Retinal pigment epithelial cell (primary cell): ENCODE measurements at regions not wholly inside any gene's neighbourhood (a gene's known extent, or its start where the extent isn't known, plus 50 kb on each side); places are given as distances from the start of the nearest gene placed in this dataset.
"Not testable (repeated sequence)": the region's sequence is repeated elsewhere in the genome, so short reads cannot be mapped to it uniquely, and the experiment has no call there.

ENCODE experiments used
- DNase-seq: peaks from one replicate; pipeline ENCODE4 v3.0.0-alpha.2; 2010; ENCODE audit warnings: low read depth
- H3K4me3 ChIP-seq: 2 replicates; pipeline ENCODE4 v1.5.1; 2011; ENCODE audit warnings: mild to moderate bottlenecking, low read length, control low read depth, moderate library complexity
- TF ChIP-seq, protein P1 (sequence below): conservative IDR thresholded peaks from 2 replicates; pipeline ENCODE4 v1.5.1; 2011; ENCODE audit warnings: low read depth, low read length, control low read depth, inconsistent platforms

DNA sequence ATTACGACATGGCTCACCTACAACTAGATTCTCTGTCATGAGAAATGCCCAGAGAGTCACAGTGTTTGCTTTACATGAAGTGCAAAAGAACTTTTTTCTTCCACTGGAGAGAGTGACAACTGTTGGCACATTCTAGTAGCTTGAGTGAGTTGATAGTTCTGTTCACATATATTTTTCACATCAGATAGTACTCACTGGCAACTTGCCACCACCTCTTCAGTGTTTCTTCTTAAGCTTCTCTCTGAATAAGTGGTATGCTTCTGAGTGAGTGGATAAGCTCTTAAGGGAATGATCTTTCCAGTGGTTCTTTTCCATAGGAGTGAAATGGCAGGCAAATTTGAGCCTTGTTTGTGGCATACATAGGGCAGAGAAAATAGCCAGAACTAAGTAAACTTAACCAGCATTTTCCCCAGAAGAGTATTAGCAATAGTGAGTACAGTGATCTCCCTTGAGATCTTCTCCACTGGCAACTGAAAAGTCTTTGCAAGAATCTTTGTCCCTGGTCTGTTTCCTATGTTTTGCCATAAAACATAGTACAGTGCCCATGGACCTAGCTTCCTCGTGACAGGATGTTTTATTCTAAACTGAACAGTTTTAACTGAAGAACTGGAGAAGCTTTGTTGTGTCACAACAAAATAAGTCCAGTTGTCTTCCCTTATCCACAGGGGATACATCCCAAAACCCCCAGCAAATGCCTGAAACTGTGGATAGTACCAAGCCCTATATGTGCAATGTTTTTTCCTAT lies 125.4 kb upstream of the CDK13 start:
- TF ChIP-seq, protein P1, sequence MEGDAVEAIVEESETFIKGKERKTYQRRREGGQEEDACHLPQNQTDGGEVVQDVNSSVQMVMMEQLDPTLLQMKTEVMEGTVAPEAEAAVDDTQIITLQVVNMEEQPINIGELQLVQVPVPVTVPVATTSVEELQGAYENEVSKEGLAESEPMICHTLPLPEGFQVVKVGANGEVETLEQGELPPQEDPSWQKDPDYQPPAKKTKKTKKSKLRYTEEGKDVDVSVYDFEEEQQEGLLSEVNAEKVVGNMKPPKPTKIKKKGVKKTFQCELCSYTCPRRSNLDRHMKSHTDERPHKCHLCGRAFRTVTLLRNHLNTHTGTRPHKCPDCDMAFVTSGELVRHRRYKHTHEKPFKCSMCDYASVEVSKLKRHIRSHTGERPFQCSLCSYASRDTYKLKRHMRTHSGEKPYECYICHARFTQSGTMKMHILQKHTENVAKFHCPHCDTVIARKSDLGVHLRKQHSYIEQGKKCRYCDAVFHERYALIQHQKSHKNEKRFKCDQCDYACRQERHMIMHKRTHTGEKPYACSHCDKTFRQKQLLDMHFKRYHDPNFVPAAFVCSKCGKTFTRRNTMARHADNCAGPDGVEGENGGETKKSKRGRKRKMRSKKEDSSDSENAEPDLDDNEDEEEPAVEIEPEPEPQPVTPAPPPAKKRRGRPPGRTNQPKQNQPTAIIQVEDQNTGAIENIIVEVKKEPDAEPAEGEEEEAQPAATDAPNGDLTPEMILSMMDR = no peak
- H3K4me3 ChIP-seq = no peak overlapping the region
- DNase-seq = no peak

DNA sequence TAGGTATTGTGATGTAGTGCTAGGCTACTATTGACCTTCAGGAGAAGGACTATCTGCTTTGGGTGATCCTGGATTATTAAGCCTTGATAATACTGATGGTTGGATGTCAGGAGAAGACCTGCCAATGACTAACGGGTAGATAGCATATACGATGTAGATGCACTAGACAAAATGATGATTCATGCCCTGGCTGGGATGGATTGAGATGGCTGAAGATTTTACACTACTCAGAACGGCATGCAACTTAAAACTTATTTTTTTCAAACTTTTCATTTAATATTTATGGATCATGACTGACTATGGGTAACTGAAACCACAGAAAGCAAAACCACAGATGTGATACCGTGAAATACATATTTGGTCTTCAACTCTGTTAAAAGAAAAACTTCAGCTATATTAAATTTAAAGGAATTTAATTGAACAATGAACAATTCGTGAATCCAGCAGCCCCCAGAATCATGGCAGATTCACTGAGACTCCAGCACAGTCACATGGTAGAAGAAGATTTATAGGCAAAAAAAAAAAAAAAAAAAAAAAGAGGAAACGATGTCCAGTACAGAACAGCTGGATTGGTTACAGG lies 124.6 kb upstream of the CDK13 start:
- no peak for DNase-seq
- TF ChIP-seq, protein P1 = no peak
- no peak overlapping the region for H3K4me3 ChIP-seq

DNA sequence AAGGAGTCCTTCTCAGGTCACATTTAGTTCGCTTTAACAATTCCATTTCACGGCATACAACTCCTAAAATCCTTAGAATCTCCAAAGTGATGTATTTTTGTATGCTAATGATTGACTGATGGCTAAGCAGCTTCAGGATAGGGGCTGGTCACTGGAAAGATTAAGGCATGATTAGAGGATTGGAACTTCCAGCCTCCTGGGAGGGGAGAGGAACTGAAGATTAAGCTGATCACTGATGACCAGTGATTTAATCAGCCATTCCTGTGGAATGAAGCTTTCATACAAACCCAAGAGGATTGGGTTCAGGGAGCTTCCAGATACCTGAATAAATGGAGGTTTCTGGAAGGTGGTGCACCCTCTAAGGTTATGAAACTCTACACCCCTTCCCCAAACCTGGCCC lies 123.9 kb upstream of the CDK13 start:
- TF ChIP-seq, protein P1 = no peak
- DNase-seq = no peak
- H3K4me3 ChIP-seq = no peak overlapping the region

DNA sequence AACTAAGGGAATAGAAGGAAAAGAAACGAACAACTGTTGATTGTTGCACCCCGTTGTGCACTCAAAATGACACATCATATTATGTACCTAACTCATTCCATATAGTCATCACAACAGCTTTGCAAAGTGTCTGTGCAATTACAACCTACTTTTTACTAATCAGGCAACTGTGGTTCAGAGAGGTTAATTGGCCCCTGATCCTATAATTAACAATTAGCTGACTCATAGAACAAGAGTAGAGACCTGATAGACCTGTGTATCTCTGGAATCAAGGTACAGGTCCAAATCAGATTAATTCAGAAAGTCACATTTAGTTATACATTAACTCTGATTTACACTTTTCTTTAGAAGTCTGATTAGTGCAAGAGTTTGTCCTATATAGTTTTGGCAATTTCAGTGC lies 122.5 kb upstream of the CDK13 start:
- TF ChIP-seq, protein P1 = no peak
- DNase-seq = no peak

DNA sequence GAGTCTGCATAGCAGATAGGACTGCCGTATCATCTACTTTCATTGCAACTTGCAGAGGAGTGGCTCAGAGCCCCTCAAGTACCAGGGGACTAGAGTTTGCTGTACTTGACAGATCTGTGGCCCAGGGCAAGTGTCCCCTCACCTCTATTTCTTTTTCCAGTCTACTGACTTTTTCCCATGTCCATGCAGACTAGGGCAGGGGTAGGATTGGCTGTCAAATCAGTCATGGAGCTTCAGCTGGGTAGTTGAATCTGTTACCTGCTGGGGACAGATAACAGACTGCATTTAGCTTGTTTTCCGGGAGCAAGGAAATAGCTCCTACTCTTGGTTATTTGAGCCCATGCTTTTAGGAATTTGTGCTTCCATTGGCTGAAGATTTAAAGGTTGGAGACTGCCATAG lies 121.0 kb upstream of the CDK13 start:
- DNase-seq = no peak
- H3K4me3 ChIP-seq = no peak overlapping the region
- TF ChIP-seq, protein P1 = no peak

More for the DNA sequence above, 122.5 kb upstream of the CDK13 start:
- no peak overlapping the region for H3K4me3 ChIP-seq

DNA sequence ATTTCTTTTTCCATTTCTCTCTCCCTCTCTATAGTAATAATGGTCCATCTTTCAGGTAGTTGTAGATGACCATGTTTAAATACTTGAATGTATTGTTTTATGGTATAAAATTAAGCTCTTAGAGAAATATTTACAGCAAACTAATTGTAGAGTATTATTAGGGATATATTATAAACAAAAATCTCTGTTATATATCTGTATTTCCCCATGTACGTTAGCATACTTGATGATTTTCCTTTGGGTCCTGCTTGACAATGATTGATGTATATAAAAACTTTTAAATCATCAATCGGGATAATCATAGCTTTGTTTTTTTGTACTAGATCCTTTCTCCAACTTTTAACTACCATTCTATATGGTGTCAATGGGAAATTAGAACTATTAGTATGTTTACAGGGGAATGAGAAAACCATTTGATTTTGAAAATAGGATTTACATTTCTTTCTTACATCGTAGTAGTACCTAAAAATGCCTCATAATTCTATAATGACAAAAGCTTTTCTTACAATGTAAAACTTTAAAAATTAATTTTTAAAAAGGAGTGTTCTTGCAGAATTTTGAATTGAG lies 117.5 kb upstream of the CDK13 start:
- DNase-seq = no peak
- H3K4me3 ChIP-seq = no peak overlapping the region
- TF ChIP-seq, protein P1 = no peak

DNA sequence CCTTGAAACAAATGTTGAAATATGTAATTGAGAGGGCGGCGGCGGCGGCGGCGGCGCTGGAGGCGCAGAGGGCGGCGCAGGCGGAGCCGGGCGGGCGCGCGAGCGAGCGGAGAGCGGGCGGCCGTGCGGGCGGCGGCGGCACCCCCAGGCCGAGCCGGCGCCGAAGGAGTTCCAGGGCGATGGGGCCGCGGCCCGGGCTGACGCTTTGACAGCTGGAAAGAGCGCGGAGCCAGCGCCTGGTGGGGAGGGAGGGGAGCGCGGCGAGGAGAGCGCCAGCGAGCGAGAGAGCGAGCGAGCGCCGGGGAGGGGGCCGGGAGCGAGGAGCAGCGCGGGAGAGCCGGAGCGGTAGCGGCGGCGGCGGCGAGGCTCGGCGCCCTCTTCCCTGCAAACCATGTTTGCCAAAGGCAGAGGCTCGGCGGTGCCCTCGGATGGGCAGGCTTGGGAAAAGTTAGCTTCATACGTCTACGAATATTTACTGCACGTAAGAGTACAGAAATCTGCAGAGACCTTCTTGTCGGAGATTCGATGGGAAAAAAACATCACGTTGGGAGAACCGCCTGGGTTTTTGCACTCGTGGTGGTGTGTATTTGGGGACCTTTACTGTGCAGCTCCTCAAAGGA lies 116.8 kb upstream of the CDK13 start:
- not testable (repeated sequence) for DNase-seq

DNA sequence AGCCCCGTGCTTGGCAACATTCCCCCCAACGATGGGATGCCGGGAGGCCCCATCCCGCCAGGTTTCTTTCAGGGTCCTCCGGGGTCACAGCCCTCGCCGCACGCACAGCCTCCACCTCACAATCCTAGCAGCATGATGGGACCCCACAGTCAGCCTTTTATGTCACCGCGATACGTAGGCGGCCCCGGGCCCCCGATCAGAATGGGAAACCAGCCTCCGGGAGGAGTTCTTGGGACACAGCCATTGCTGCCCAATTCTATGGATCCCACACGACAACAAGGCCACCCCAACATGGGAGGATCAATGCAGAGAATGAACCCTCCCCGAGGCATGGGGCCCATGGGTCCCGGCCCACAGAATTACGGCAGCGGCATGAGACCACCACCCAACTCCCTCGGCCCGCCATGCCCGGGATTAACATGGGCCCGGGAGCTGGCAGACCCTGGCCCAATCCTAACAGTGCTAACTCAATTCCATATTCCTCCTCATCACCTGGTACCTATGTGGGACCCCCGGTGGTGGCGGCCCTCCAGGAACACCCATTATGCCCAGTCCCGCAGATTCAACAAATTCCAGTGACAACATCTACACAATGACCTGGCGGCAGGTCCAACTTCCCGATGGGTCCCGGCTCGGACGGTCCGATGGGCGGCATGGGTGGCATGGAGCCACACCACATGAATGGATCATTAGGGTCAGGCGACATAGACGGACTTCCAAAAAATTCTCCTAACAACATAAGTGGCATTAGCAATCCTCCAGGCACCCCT lies 116.0 kb upstream of the CDK13 start:
- peak overlapping the region; percentile 49 for H3K4me3 ChIP-seq
- not testable (repeated sequence) for DNase-seq

More for the DNA sequence above, 116.8 kb upstream of the CDK13 start:
- peak overlapping the region; percentile 49 for H3K4me3 ChIP-seq
